Midbrain (tissue), 1 donor: ENCODE measurements at regions not wholly inside any gene's neighbourhood (a gene's known extent, or its start where the extent isn't known, plus 50 kb on each side); places are given as distances from the start of the nearest gene placed in this dataset.
"Not testable (repeated sequence)": the region's sequence is repeated elsewhere in the genome, so short reads cannot be mapped to it uniquely, and the experiment has no call there.

Source experiments
- DNase-seq: peaks from one replicate; lab custom pipeline; 2025; lab: John Stamatoyannopoulos, UW

- DNase-seq, result no peak
Observed at GRCh38 chr4:13762130-13762529, 134.6 kb upstream of the BOD1L1 start.

GRCh38 chr4:13763707-13764106 lies 136.2 kb upstream of the BOD1L1 start:
- no peak for DNase-seq

GRCh38 chr4:13765539-13765938 lies 138.0 kb upstream of the BOD1L1 start:
- no peak for DNase-seq

DNA sequence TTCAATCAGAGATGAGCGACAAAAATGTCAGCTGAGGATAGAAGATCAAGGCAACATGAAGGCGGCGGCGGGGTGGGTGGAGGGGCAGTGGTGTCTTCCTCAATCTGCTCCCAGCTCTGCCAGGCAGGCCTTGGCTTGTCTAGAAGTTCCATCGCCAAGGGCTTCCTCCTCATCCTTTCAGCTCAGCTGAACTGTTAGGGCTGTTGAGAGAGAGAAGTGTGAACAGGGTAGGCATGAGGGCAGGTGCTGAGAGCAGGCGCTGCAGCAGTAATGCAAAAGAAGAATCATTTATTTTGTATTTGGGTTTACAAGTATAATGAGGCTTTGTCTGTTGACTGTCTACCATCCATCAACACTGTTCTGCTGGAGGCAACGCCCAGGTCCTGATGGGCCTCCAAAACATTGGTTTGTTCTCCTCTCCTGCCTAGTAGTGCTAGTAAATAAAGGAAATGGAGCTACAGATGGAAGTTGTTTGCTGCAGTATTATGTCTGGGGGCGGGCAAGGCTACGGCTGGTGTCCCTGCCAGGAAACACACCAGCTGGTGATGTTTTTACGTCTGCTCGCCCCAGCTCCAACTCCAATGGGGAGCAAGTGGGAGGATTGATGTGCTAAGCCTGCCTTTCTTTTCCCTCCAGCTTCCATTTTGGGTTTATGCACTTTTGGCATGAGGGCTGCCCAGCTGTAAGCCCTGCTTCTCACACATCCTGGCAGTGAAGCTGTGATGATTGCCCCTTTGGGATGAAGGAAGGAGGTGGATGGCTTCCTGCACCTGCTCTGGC lies 139.4 kb upstream of the BOD1L1 start:
- DNase-seq, result no peak

- DNase-seq, result no peak
Observed at GRCh38 chr4:13777341-13777740, 149.8 kb upstream of the BOD1L1 start.

GRCh38 chr4:13778367-13778766 lies 150.8 kb upstream of the BOD1L1 start:
- DNase-seq, result no peak

DNA sequence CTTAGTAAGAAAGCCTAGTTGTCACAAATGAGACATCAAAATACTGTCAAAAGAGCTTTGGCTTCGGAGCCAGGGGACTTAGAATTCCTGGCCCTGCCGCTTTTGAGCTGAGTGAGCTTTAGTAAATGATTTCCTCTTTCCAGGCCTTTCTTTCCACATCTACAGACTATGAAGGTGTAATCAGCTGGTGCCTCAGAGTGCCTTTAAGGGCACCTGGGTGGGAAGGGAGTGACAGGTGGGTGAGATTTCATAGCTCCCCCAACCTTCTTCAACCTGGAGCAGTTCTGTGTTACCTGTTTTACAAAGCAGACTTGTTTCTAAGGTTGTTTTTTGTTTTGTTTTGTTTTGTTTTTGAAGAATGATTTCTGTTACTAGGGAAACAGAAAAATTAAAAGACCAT lies 154.7 kb upstream of the BOD1L1 start:
- DNase-seq, result peak; percentile 10

DNA sequence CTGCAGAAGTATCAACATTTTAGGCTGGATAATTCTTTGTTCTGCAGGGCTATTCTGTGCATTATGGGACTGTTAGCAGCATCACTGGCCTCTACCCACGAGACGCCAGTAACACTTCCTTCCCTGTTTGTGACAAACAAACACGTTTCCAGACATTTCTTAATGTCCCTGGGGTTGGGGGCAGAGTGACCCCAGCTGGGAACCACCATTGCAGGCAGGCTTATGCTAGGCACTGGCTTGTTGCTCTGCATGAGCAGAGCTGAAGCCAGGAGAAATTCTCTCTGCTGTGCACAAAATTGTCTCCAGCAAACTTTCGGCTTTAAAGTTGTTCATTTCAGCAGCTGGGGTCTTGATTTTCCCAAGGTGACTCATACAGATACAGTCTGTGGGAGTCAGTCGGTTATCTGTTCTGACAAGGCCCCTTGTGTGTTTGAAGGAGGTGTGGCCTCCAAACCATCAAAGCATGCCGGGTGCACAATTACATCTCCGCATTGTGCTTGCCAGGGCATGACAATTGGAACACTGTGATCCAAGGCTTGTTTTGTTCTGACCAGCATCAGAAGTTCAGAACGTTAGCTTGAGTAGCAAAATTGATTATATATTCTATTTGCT lies 156.4 kb upstream of the BOD1L1 start:
- peak; percentile 87 for DNase-seq

DNA sequence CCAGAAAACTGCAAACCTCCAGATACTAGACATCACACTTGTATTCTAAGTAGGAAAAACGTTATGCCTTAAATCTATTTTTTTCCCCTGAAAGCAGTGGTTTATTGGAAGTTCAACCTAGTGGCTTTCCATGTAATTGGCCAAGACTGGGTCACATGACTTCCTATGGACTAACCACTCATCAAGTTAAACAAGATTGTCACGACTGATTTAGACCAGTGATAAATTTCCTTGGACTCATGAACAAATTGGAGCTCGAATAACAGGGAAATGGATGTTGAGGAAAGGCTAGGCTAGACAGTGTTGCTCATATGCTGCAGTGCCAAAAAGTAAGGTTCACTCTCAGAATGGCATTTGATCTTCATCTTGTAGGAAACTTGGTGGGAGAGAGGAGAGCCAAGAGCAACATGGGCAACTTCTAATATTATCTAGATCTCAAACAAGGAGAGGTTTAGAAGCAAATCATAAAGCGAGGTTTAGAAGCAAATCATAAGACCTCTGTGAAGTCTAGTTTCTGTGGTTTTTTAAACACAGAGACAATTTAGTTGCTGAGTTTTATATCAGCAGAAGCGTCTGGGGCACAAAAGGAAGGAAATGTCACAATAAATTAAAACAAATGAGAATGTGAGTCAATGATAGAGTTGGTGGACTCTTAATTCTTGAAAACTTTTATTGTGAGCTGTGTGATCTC lies 165.6 kb upstream of the BOD1L1 start:
- DNase-seq, result no peak

DNA sequence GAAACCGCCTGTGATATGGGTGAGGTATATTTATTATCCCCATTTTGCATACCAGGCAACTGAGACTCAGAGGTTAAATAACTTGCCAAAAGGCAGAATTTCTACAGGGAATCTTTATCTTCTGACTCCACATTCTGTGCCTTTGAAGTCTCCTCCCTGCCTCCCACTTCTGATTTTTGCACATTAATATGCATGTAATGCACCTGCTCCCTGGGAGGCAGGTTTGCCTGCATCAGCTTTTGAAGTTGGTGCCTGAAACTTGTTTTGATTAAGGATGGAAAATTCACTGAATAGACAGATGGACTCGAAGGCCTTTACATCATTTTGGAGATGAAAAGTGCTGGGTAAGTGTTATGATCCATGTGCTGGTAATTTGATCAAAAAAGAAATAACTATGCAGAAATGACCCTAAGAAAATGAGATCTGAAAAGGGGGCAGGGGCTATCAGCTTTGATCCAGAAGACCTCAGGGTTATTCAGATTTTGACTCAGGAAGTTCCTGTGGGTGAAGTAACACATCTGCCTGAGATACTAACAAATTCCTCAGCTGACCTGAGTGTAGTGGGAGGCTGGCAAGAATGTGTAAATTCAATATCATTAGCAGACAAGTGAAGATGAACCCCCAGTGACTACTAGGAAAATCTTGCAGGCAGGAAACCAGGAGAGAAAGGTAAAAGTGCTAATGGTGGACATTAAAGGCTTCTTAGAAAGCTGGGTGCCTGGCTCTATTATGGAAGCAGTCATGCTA lies 167.5 kb upstream of the BOD1L1 start:
- no peak for DNase-seq

- no peak for DNase-seq
Observed at GRCh38 chr4:13797061-13797460, 169.5 kb upstream of the BOD1L1 start.

DNA sequence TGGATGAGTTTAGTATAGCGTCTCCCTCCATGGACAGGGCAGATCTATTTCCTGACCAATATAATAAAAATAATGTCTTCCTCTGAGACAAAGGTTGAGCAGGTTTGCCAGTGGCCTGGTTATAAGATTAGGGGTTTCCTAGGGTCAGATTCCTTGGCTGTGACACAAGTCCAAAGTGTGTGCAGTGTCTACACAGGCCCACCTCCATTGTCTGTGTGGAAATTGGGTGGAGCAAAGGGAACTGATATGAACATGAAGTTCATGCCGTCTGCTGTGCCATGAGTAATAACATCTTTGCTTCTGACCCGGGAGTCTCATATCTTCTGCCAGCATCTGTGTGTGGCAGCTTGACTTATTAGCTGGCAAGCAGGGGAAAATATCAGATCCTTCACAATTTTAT lies 187.7 kb upstream of the BOD1L1 start:
- DNase-seq, result no peak

GRCh38 chr4:13816472-13816871 lies 188.9 kb upstream of the BOD1L1 start:
- DNase-seq, result no peak

GRCh38 chr4:13821522-13821921 lies 194.0 kb upstream of the BOD1L1 start:
- no peak for DNase-seq

GRCh38 chr4:13825822-13826221 lies 198.3 kb upstream of the BOD1L1 start:
- not testable (repeated sequence) for DNase-seq

- no peak for DNase-seq
Observed at GRCh38 chr4:13829457-13829856, 201.9 kb upstream of the BOD1L1 start.

GRCh38 chr4:13830449-13830848 lies 202.9 kb upstream of the BOD1L1 start:
- DNase-seq, result no peak

- DNase-seq, result no peak
Observed at GRCh38 chr4:13833171-13833804, 205.8 kb upstream of the BOD1L1 start.

DNA sequence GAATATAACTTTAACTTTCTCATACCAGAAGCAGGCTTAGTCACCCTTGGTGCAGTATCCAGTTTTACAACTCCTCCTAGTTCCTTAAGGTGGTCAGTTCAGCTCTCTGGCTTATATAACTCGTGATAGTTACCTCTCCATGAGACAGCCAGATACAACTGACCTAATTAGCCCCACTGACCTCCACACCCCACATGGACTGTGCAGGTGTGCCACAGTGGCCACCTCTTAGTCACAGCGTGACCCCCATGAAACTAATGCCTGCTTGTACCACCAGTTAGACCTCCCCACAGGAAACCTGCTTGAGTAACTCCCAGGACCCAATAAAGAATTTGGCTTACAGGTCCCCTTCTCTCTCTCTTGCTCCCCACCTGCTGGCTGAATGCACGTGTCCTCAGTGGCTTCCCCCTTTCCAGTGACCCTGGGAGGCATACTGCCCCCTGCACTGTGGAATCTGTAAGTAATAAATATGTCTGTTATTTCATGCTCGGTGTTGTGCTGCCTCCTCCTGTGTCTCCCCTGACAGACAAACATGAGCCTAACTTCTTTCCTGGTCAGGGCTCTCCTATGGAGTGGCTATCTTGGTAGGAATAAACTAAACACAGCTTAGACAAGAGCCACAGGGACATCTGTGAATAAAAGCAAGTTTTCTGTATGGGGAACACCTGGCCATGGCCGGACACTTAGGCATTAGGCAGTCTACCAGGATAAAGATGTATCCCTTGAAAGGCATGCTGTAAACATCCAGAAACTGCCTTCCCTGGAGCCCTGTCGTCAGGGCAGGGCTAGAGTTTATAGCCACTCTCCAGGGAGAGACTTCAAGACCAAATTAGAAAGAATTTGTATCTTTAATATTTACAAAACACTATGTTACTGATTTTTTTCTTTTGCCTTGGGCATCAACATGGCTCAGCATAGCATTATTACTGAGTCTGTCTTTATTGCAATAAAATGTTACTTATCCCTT lies 209.7 kb upstream of the BOD1L1 start:
- no peak for DNase-seq

DNA sequence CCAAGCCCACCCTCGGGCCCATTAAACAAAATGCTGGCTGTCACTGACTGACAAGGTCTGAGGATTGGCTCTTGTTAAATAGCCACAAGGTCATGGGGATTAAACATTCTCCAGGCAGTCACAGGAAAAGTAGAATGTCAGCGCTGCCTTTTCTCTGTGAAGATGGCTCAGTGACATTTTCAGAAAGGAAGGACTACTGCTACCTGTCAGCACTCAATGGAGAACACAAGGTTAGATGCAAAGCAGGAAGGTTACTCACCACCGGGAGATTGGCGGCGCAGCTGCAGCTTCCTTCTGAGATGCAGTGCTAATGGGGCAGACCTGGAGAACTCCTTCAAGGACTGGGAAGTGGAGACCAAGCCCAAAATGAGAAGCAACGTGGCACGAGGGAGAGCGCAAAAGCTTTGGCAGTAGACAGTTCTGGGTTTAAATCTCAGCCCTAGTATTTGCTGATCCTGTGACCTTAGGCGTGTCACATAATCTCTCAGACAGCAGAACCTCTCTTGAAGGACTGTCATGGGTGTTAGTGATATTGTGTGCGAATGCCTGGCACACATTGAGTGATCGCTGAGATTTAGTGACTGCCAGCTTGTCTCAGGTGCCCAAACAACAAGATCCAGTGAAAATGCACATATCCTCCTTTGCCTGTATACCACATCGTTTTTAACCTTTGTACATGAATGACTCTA lies 213.1 kb upstream of the BOD1L1 start:
- DNase-seq, result no peak
